ENCODE measurements at regions not wholly inside any gene's neighbourhood (a gene's known extent, or its start where the extent isn't known, plus 50 kb on each side); places are given as distances from the start of the nearest gene placed in this dataset.
A peak's percentile ranks its signal among the peaks of the same experiment; 100 is the strongest.

DNA sequence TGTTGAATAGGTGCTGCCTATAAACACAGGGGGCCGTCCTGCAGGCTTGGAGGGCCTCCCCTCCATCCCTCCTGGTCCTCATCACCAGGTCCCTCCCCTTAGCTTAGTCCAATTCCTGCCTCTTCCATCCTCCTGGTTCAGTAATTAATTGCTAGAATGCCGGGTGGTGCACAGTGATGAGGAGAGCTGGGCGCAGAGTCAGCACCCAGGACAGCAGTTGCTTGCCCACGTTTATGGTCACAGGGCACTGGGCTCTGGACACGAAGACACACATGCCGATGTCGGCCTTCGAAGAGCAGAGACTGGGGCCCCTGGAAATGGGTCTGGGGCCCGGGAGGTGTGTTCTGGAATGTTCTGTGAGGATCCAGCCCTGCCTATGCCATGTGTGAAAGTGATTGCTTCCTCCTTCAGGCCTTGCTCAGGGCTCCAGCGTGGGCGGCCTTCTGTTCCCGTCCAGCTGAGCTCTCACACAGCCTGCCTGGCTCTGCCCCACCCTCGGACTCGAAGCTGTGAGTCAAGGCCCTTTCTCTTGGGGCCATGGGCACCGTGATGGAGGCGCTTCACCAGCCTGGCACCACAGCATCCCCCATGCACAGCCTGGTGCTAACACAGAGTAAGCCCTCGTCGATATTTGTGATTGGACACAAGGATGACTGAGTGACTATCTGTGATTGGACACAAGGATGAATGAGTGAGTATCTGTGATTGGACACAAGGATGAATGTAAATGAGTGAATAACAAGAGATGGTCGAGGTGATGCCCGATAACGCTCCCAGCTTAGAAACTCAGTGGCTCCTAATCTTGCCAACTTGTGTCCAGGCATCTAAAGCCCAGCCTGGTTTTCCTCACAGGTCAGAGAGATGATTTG, 884.7 kb downstream of the BRD1 start:
- Histone ChIP-seq H3K36me3 (replicated peaks in 1 of 2; ENCODE audit: control insufficient read depth in 1 of 2, insufficient read depth in 2 of 2, low read length in 2 of 2) (no peaks in the 10 kb centered on the region), H3K79me2 (ENCODE audit: insufficient read depth, low read length) (no peaks in the 10 kb centered on the region), H3K9me3 (ENCODE audit: low read length) (no peaks in the 10 kb centered on the region), H3K4me2 (ENCODE audit: low read depth, low read length) (peak overlapping the region; percentile 62), H3K4me3 (replicated peaks in 1 of 3; ENCODE audit: insufficient read depth in 1 of 3, low read depth in 2 of 3, low read length in 3 of 3) (peak overlapping the region in 1 of 3 experiments; percentile 25; a peak in 1 of 6 replicates), H3K27me3 (ENCODE audit: control insufficient read depth in 1 of 2, insufficient read depth in 2 of 2, low read length in 2 of 2) (no peaks in the 10 kb centered on the region), H3K4me1 (ENCODE audit: insufficient read depth, low read length) (peaks cover 76% of the 10 kb centered on the region), H4K20me1 (ENCODE audit: insufficient read depth, low read length) (no peaks in the 10 kb centered on the region), H3K9ac (ENCODE audit: insufficient read depth, low read depth, low read length) (peak overlapping the region; percentile 44), H3K27ac (ENCODE audit: extremely low read length, insufficient read depth, low read length) (peak overlapping the region; percentile 85), H2AFZ (ENCODE audit: low read length) (no peak overlapping the region)
- intact Hi-C loops (cut with micrococcal nuclease; ENCODE audit: unreplicated experiment) (no loop called here), in situ Hi-C loops (cut with HindIII; ENCODE audit: extremely low pct_ligation_motif_present, low pct_unique_long_range_greater_than_20kb) (loop anchor here (10.0 kb wide), 1 partner anchor 362 kb away; no protein-coding TSS in a partner anchor)
- no peak for FAIRE-seq
- DNase-seq (ENCODE audit: low spot score): no peak
- no TSS peak for BruUV-seq (replicated peaks)
- POLR2A ChIA-PET: interaction anchor here (1.0 to 2.8 kb wide), 5 partner anchors 11 to 267 kb away, joined by 3 to 14 read pairs (median 8); no protein-coding TSS in a partner anchor
- ATAC-seq: no peak
- WGBS (ENCODE audit: low lambda C conversion rate): 88% methylated on average over 17 of the region's 21 CpGs
- CTCF ChIA-PET (ENCODE audit: low intra/inter-chr PET ratio, low total read pairs): interaction anchor here (0.6 to 0.7 kb wide), 3 partner anchors 21 to 26 kb away, joined by 3 to 5 read pairs (median 3); no protein-coding TSS in a partner anchor
- TF ChIP-seq ZNF430 (CRISPR knock-in tag; IDR thresholded peaks at IDR 0.05) (0 out of 2 replicates have a peak, but pooled peaks have one; percentile 43), ZNF3 (CRISPR knock-in tag; IDR thresholded peaks at IDR 0.05) (no peak), EP300 (IDR thresholded peaks at IDR 0.05; ENCODE audit: low read depth in 2 of 2, low read length in 2 of 2) (no peak), EP300 (CRISPR knock-in tag; IDR thresholded peaks at IDR 0.05; ENCODE audit: borderline replicate concordance) (no peak), ZBTB7A (CRISPR knock-in tag; IDR thresholded peaks at IDR 0.05) (0 out of 2 replicates have a peak, but pooled peaks have one; percentile 32), ZNF605 (CRISPR knock-in tag; IDR thresholded peaks at IDR 0.05) (peak; percentile 66; the same call in 1 of the 2 replicates), ZBTB38 (CRISPR knock-in tag; IDR thresholded peaks at IDR 0.05) (peak; percentile 98), GLI4 (CRISPR knock-in tag; IDR thresholded peaks at IDR 0.05; ENCODE audit: borderline replicate concordance) (no peak), ZSCAN12 (CRISPR knock-in tag; IDR thresholded peaks at IDR 0.05) (no peak), SIN3B (IDR thresholded peaks at IDR 0.05; ENCODE audit: low read length) (no peak), ZNF235 (CRISPR knock-in tag; IDR thresholded peaks at IDR 0.05; ENCODE audit: borderline replicate concordance) (peak; percentile 12; the same call in 1 of the 2 replicates)
- TF ChIP-seq, protein P1, sequence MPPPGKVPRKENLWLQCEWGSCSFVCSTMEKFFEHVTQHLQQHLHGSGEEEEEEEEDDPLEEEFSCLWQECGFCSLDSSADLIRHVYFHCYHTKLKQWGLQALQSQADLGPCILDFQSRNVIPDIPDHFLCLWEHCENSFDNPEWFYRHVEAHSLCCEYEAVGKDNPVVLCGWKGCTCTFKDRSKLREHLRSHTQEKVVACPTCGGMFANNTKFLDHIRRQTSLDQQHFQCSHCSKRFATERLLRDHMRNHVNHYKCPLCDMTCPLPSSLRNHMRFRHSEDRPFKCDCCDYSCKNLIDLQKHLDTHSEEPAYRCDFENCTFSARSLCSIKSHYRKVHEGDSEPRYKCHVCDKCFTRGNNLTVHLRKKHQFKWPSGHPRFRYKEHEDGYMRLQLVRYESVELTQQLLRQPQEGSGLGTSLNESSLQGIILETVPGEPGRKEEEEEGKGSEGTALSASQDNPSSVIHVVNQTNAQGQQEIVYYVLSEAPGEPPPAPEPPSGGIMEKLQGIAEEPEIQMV (CRISPR knock-in tag; IDR thresholded peaks at IDR 0.05; ENCODE audit: low read depth): no peak
- TF ChIP-seq, protein P2, sequence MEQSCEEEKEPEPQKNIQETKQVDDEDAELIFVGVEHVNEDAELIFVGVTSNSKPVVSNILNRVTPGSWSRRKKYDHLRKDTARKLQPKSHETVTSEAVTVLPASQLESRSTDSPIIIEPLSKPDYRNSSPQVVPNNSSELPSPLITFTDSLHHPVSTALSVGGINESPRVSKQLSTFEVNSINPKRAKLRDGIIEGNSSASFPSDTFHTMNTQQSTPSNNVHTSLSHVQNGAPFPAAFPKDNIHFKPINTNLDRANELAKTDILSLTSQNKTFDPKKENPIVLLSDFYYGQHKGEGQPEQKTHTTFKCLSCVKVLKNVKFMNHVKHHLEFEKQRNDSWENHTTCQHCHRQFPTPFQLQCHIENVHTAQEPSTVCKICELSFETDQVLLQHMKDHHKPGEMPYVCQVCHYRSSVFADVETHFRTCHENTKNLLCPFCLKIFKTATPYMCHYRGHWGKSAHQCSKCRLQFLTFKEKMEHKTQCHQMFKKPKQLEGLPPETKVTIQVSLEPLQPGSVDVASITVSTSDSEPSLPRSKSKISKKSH (CRISPR knock-in tag; IDR thresholded peaks at IDR 0.05; ENCODE audit: borderline replicate concordance): 0 out of 2 replicates have a peak, but pooled peaks have one; percentile 16
- TF ChIP-seq, protein P3, sequence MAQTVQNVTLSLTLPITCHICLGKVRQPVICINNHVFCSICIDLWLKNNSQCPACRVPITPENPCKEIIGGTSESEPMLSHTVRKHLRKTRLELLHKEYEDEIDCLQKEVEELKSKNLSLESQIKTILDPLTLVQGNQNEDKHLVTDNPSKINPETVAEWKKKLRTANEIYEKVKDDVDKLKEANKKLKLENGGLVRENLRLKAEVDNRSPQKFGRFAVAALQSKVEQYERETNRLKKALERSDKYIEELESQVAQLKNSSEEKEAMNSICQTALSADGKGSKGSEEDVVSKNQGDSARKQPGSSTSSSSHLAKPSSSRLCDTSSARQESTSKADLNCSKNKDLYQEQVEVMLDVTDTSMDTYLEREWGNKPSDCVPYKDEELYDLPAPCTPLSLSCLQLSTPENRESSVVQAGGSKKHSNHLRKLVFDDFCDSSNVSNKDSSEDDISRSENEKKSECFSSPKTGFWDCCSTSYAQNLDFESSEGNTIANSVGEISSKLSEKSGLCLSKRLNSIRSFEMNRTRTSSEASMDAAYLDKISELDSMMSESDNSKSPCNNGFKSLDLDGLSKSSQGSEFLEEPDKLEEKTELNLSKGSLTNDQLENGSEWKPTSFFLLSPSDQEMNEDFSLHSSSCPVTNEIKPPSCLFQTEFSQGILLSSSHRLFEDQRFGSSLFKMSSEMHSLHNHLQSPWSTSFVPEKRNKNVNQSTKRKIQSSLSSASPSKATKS (CRISPR knock-in tag; IDR thresholded peaks at IDR 0.05): no peak
- TF ChIP-seq, protein P4, sequence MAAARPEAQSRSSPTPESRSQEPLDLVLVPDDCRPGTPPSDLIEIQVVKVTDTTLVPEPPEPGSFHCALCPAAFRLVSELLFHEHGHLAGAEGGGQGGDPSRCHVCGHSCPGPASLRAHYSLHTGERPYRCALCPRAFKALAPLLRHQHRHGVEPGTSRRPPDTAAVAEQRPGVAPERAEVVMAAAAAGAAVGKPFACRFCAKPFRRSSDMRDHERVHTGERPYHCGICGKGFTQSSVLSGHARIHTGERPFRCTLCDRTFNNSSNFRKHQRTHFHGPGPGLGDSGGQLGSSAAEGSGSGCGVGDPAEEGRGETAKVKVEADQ (CRISPR knock-in tag; IDR thresholded peaks at IDR 0.05; ENCODE audit: borderline replicate concordance): 0 out of 2 replicates have a peak, but pooled peaks have one; percentile 38

Measured in HepG2 (cell line).